ENCODE measurements at regions not wholly inside any gene's neighbourhood (a gene's known extent, or its start where the extent isn't known, plus 50 kb on each side); places are given as distances from the start of the nearest gene placed in this dataset.

- no peak for TF ChIP-seq CTCF (IDR thresholded peaks at IDR 0.05; ENCODE audit: low read depth, low read length, missing control alignments)
- H3K4me3 ChIP-seq (ENCODE audit: low read depth, low read length) = no peak overlapping the region
- no peak for DNase-seq (ENCODE audit: low read depth)
Observed at GRCh38 chrX:74220277-74220676, 83.7 kb upstream of the ZCCHC13 start.

- no peak for TF ChIP-seq CTCF (IDR thresholded peaks at IDR 0.05; ENCODE audit: low read depth, low read length, missing control alignments)
- no peak for DNase-seq (ENCODE audit: low read depth)
- H3K4me3 ChIP-seq (ENCODE audit: low read depth, low read length) = no peak overlapping the region
Observed at GRCh38 chrX:74218895-74219294, 85.1 kb upstream of the ZCCHC13 start.

DNA sequence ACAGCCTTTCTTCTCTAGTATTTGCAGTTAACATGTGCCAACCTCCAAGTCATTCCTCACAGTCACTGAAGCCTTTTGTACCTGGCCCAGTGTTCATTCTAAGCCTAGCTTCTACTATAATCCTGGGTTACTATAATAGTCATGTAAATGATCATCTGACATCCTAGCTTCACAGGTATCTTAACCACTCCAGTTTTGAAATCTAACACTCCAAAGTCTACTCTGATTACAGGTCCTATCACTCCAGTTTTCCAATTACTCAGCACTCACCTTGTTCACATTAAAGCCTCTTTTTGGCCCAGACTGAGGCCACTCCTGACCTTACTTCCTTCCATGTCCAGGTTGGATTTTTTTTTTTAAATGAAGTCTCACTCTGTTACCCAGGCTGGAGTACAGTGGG, 87.6 kb upstream of the ZCCHC13 start:
- DNase-seq (ENCODE audit: low read depth) = no peak
- no peak for TF ChIP-seq CTCF (IDR thresholded peaks at IDR 0.05; ENCODE audit: low read depth, low read length, missing control alignments)
- H3K4me3 ChIP-seq (ENCODE audit: low read depth, low read length) = no peak overlapping the region

GRCh38 chrX:74211911-74212310, 92.1 kb upstream of the ZCCHC13 start:
- no peak for DNase-seq (ENCODE audit: low read depth)
- TF ChIP-seq CTCF (IDR thresholded peaks at IDR 0.05; ENCODE audit: low read depth, low read length, missing control alignments) = no peak
- no peak overlapping the region for H3K4me3 ChIP-seq (ENCODE audit: low read depth, low read length)

- no peak overlapping the region for H3K4me3 ChIP-seq (ENCODE audit: low read depth, low read length)
- no peak for TF ChIP-seq CTCF (IDR thresholded peaks at IDR 0.05; ENCODE audit: low read depth, low read length, missing control alignments)
- DNase-seq (ENCODE audit: low read depth) = no peak
Observed at GRCh38 chrX:74207539-74207938, 96.4 kb upstream of the ZCCHC13 start.

GRCh38 chrX:74195605-74196004, 108.4 kb upstream of the ZCCHC13 start:
- H3K4me3 ChIP-seq (ENCODE audit: low read depth, low read length) = no peak overlapping the region
- DNase-seq (ENCODE audit: low read depth) = no peak
- no peak for TF ChIP-seq CTCF (IDR thresholded peaks at IDR 0.05; ENCODE audit: low read depth, low read length, missing control alignments)

GRCh38 chrX:74195120-74195519, 108.9 kb upstream of the ZCCHC13 start:
- no peak for DNase-seq (ENCODE audit: low read depth)
- no peak overlapping the region for H3K4me3 ChIP-seq (ENCODE audit: low read depth, low read length)
- no peak for TF ChIP-seq CTCF (IDR thresholded peaks at IDR 0.05; ENCODE audit: low read depth, low read length, missing control alignments)
